HEK293T (cell line): ENCODE measurements at regions not wholly inside any gene's neighbourhood (a gene's known extent, or its start where the extent isn't known, plus 50 kb on each side); places are given as distances from the start of the nearest gene placed in this dataset.
"Not testable (repeated sequence)": the region's sequence is repeated elsewhere in the genome, so short reads cannot be mapped to it uniquely, and the experiment has no call there.

ENCODE experiments used
- CTCF ChIA-PET: fragments of 350-600 bp; formaldehyde crosslinking; extraction: SDS; loops from one replicate; lab custom pipeline; 2021; ENCODE audit warnings: antibody characterized with exemption, inconsistent platforms; lab: Yijun Ruan, JAX
- POLR2A ChIA-PET: fragments of 350-600 bp; formaldehyde crosslinking; extraction: SDS; loops from one replicate; lab custom pipeline; 2020; ENCODE audit warnings: antibody characterized with exemption, inconsistent platforms; lab: Yijun Ruan, JAX
- DNase-seq: peaks from one replicate; pipeline ENCODE4 v3.0.0; 2012; ENCODE audit warnings: mixed read lengths; ENCODE audit errors: extremely low spot score
- ARNT ChIP-seq: fragments of 450-650 bp; IDR thresholded peaks from 2 replicates; pipeline ENCODE4 v1.6.1; 2017; ENCODE audit warnings: mild to moderate bottlenecking
- BHLHE40 ChIP-seq: fragments of 450-650 bp; IDR thresholded peaks from 2 replicates; pipeline ENCODE4 v1.6.1; 2016; ENCODE audit warnings: mild to moderate bottlenecking, moderate library complexity, borderline replicate concordance
- CTBP1 ChIP-seq: fragments of 450-650 bp; IDR thresholded peaks from 2 replicates; pipeline ENCODE4 v1.6.1; 2016; ENCODE audit warnings: borderline replicate concordance
- ELF4 ChIP-seq: fragments of 450-650 bp; IDR thresholded peaks from 2 replicates; pipeline ENCODE4 v1.6.1; 2017; ENCODE audit warnings: antibody characterized with exemption
- FOXA1 ChIP-seq: fragments of 450-650 bp; IDR thresholded peaks from 2 replicates; pipeline ENCODE4 v1.6.1; 2016; ENCODE audit warnings: mild to moderate bottlenecking
- FOXK2 ChIP-seq: fragments of 450-650 bp; IDR thresholded peaks from 2 replicates; pipeline ENCODE4 v1.6.1; 2016; ENCODE audit warnings: mild to moderate bottlenecking
- FOXM1 ChIP-seq: fragments of 450-650 bp; IDR thresholded peaks from 2 replicates; pipeline ENCODE4 v1.6.1; 2017; ENCODE audit warnings: mild to moderate bottlenecking, borderline replicate concordance
- HDGF ChIP-seq: fragments of 450-650 bp; IDR thresholded peaks from 2 replicates; pipeline ENCODE4 v1.6.1; 2017; ENCODE audit warnings: antibody characterized with exemption, borderline replicate concordance
- L3MBTL2 ChIP-seq: fragments of 450-650 bp; conservative IDR thresholded peaks from 2 replicates; pipeline ENCODE4 v1.6.1; 2016; ENCODE audit warnings: mild to moderate bottlenecking
- LEF1 ChIP-seq: fragments of 450-650 bp; IDR thresholded peaks from 2 replicates; pipeline ENCODE4 v1.6.1; 2017; ENCODE audit warnings: mild to moderate bottlenecking, borderline replicate concordance
- NFRKB ChIP-seq: fragments of 450-650 bp; IDR thresholded peaks from 2 replicates; pipeline ENCODE4 v1.6.1; 2016; ENCODE audit warnings: mild to moderate bottlenecking, moderate library complexity
- SP1 ChIP-seq: fragments of 450-650 bp; IDR thresholded peaks from 2 replicates; pipeline ENCODE4 v1.6.1; 2017
- SUZ12 ChIP-seq: fragments of 450-650 bp; IDR thresholded peaks from 2 replicates; pipeline ENCODE4 v1.6.1; 2016; ENCODE audit warnings: mild to moderate bottlenecking
- TARDBP ChIP-seq: fragments of 450-650 bp; IDR thresholded peaks from 2 replicates; pipeline ENCODE4 v1.6.1; 2016
- ZNF384 ChIP-seq: fragments of 450-650 bp; IDR thresholded peaks from 2 replicates; pipeline ENCODE4 v1.6.1; 2016
- TF ChIP-seq, protein P1 (sequence below): fragments of 450-650 bp; IDR thresholded peaks from 2 replicates; pipeline ENCODE4 v1.6.1; 2016

DNA sequence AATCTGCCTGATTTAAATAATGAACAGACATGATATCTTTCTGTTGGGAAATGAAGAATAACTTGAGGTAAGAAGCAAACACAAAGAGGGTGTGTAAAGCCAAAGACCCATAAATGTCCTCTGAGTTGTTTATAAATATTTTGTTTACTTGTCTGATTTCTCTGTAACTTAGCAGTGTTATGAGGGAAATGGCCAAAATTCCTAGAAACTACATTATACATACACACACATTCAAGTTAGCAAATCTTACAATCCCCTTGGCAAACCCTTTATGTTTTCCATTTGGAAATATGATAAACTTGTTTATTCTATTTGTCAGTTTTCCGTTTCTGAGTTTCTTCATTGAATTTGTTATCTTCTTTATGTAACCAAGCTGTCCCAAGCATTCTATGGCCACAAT is 81.4 kb upstream of the TCF21 start:
- CTCF ChIA-PET, result no interaction called here
- POLR2A ChIA-PET, result no interaction called here
- no peak for TF ChIP-seq TARDBP
- TF ChIP-seq, protein P1, sequence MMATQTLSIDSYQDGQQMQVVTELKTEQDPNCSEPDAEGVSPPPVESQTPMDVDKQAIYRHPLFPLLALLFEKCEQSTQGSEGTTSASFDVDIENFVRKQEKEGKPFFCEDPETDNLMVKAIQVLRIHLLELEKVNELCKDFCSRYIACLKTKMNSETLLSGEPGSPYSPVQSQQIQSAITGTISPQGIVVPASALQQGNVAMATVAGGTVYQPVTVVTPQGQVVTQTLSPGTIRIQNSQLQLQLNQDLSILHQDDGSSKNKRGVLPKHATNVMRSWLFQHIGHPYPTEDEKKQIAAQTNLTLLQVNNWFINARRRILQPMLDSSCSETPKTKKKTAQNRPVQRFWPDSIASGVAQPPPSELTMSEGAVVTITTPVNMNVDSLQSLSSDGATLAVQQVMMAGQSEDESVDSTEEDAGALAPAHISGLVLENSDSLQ, result no peak
- no peak for TF ChIP-seq ARNT
- TF ChIP-seq FOXA1, result no peak
- no peak for TF ChIP-seq BHLHE40
- TF ChIP-seq CTBP1, result no peak
- no peak for TF ChIP-seq NFRKB
- no peak for TF ChIP-seq SP1
- no peak for TF ChIP-seq ZNF384
- no peak for TF ChIP-seq HDGF
- TF ChIP-seq LEF1, result no peak
- TF ChIP-seq L3MBTL2, result no peak
- no peak for TF ChIP-seq FOXM1
- TF ChIP-seq SUZ12, result no peak
- TF ChIP-seq FOXK2, result no peak
- no peak for TF ChIP-seq ELF4
- no peak for DNase-seq

- ChIA-PET CTCF (no interaction called here), POLR2A (no interaction called here)
- DNase-seq, result no peak
These were observed 79.5 kb upstream of the TCF21 start for GRCh38 chr6:133809406-133809805.

DNA sequence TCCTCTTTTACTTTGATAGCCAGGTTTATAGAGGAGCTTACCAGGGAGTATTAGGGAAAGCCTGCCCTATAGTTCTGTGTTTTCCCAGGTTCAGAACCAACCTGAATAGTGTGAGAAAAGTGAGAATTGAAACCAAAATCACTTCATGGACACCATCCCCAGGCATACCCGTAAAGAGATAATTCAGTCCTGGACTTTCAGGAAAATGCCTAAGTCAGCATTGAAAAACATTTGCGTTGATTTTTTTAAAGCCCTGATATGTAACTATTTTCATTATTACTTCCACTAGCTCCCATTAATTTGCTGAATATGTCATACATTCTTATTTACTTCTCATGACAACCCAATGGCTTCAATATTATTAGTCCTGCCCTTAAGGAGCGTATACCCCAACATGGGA is 77.4 kb upstream of the TCF21 start:
- DNase-seq, result no peak
- TF ChIP-seq NFRKB (no peak), FOXK2 (no peak), BHLHE40 (no peak)
- ChIA-PET POLR2A (no interaction called here), CTCF (no interaction called here)

More at GRCh38 chr6:133809406-133809805, 79.5 kb upstream of the TCF21 start:
- no peak for TF ChIP-seq TARDBP
- TF ChIP-seq BHLHE40, result no peak
- TF ChIP-seq FOXA1, result no peak
- no peak for TF ChIP-seq CTBP1
- no peak for TF ChIP-seq SP1

- DNase-seq, CTCF ChIA-PET, POLR2A ChIA-PET: not testable (repeated sequence)
These were observed 76.5 kb upstream of the TCF21 start for GRCh38 chr6:133812446-133812845.

DNA sequence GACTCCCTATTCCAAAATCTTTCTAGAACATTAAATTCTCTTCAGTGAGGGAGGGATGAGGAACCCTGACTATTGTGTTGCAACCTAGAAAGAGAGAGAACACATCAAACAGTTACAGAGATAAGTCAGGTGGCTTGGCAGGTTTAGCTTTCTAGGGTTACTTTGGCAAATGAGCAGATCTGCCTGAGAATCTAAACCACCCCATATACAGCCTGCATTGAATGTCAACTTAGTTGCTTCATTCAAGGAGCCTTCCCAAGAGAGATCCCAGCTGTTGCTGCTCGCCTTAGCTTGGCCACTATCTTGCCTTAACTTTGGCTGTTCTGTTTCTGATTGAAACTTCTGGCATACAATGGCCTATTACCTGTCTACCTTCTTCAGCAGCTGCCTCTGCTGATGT is 74.7 kb upstream of the TCF21 start:
- POLR2A ChIA-PET, result no interaction called here
- DNase-seq, result no peak
- TF ChIP-seq, protein P1, result no peak
- TF ChIP-seq LEF1, result no peak
- no peak for TF ChIP-seq TARDBP
- TF ChIP-seq CTBP1, result no peak
- TF ChIP-seq ARNT, result no peak
- TF ChIP-seq NFRKB, result no peak
- CTCF ChIA-PET, result interaction anchor here (1.0 kb wide), 1 partner anchor 282 kb away, joined by 3 read pairs; no protein-coding TSS in a partner anchor

GRCh38 chr6:133814797-133815196 is 74.1 kb upstream of the TCF21 start:
- no peak for TF ChIP-seq FOXM1
- no peak for TF ChIP-seq NFRKB
- no peak for TF ChIP-seq FOXA1
- TF ChIP-seq ELF4, result no peak
- no peak for TF ChIP-seq TARDBP
- no peak for TF ChIP-seq BHLHE40
- no peak for TF ChIP-seq L3MBTL2
- TF ChIP-seq LEF1, result no peak
- TF ChIP-seq SP1, result no peak
- TF ChIP-seq FOXK2, result no peak
- no peak for TF ChIP-seq HDGF
- no peak for TF ChIP-seq ZNF384
- DNase-seq, result no peak
- POLR2A ChIA-PET, result no interaction called here
- CTCF ChIA-PET, result interaction anchor here (1.0 kb wide), 1 partner anchor 282 kb away, joined by 3 read pairs; no protein-coding TSS in a partner anchor

DNA sequence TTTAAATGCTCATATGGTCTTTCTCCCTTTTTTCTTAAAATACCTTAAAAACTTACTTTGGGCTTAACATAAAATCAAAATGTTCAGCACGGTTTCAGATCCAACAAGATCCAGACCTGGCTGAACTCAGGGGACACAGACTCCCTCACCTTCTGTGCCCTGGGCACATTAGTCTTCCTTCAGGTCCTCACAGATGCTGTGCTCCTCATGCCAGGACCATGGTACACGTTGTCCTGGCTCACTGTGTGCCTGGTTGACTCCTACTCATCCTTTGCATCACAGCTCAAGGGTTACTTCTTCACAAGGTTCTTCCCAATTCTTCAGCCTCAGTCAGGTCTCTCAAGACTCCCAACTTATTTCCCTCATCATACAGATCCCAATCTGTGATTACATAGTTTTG is 73.6 kb upstream of the TCF21 start:
- TF ChIP-seq SP1, result no peak
- TF ChIP-seq, protein P1, result no peak
- TF ChIP-seq ELF4, result no peak
- no peak for TF ChIP-seq L3MBTL2
- TF ChIP-seq FOXM1, result no peak
- no peak for TF ChIP-seq FOXA1
- no peak for TF ChIP-seq ZNF384
- TF ChIP-seq BHLHE40, result no peak
- no peak for TF ChIP-seq TARDBP
- no peak for TF ChIP-seq CTBP1
- no peak for TF ChIP-seq NFRKB
- no peak for TF ChIP-seq SUZ12
- TF ChIP-seq ARNT, result no peak
- TF ChIP-seq HDGF, result no peak
- no peak for DNase-seq
- POLR2A ChIA-PET, result no interaction called here
- CTCF ChIA-PET, result interaction anchor here (1.0 kb wide), 1 partner anchor 281 kb away, joined by 3 read pairs; no protein-coding TSS in a partner anchor
